ENCODE measurements at regions not wholly inside any gene's neighbourhood (a gene's known extent, or its start where the extent isn't known, plus 50 kb on each side); places are given as distances from the start of the nearest gene placed in this dataset.
A peak's percentile ranks its signal among the peaks of the same experiment; 100 is the strongest.
"Not testable (repeated sequence)": the region's sequence is repeated elsewhere in the genome, so short reads cannot be mapped to it uniquely, and the experiment has no call there.

DNA sequence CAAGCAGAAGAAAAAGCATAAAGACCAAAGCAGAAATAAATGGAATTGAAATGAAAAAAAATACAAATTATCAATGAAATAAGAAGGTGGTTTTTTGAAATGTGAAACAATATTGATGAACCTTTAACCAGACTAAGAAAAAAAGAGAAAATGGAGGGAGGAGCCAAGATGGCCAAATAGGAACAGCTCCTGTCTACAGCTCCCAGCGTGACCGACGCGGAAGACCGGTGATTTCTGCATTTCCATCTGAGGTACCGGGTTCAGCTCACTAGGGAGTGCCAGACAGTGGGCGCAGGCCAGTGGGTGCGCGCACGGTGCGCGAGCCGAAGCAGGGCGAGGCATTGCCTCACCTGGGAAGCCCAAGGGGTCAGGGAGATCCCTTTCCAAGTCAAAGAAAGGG, 307.1 kb upstream of the PPP2R3A start:
- H4K8ac ChIP-seq (ENCODE audit: low read depth, low read length); H3K27me3 ChIP-seq (ENCODE audit: insufficient read depth, low read length, poor library complexity); H2AK5ac ChIP-seq (ENCODE audit: low read length); H2BK120ac ChIP-seq (ENCODE audit: low read depth, low read length); H3K18ac ChIP-seq (ENCODE audit: low read length); H3K4me1 ChIP-seq (ENCODE audit: control insufficient read depth, low read depth, low read length); H3K23ac ChIP-seq (ENCODE audit: low read length); H3K79me2 ChIP-seq (ENCODE audit: control insufficient read depth, insufficient read depth, low read length); H4K5ac ChIP-seq (ENCODE audit: low read length); H3K27ac ChIP-seq (ENCODE audit: low read depth, low read length); H3K36me3 ChIP-seq (ENCODE audit: control insufficient read depth, insufficient read depth, low read length); H3K79me1 ChIP-seq (ENCODE audit: low read length); H2BK15ac ChIP-seq (replicated peaks; ENCODE audit: low read depth); H2BK5ac ChIP-seq (ENCODE audit: low read length); H3K4me2 ChIP-seq (ENCODE audit: low read length); H3K4me3 ChIP-seq (ENCODE audit: low read length); H3K4ac ChIP-seq (ENCODE audit: low read depth, low read length): not testable (repeated sequence)
- peak; percentile 13 for DNase-seq
- Histone ChIP-seq H3K9ac (ENCODE audit: low read length) (peak overlapping the region; percentile 40), H3K56ac (ENCODE audit: low read length) (peak overlapping the region; percentile 70)
- no CpG with 5 or more reads among the region's 14 CpGs for WGBS (ENCODE audit: extremely low coverage, insufficient coverage, low lambda C conversion rate)

DNA sequence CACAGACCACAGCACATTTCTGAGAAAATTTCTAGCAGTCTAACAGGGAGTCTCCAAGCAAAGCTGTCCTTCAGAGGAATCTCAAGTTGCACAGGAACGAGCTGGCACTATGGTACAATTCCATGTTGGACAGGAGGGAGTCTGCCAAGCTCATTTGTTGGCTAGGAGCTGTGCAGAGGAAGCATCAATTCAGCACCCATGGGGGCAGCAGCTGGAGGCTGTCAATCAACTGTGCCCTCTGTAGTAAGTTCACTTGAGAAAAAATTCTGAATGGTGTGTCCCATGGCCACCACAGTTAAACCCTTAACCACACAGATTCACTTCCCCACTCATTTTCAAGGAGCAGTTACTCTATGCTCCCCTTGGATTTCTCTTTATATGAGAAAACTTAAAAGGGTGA, 298.5 kb upstream of the PPP2R3A start:
- no peak overlapping the region for H3K4me2 ChIP-seq (ENCODE audit: low read length)
- H3K4me3 ChIP-seq (ENCODE audit: low read length), result no peak overlapping the region
- no peak overlapping the region for H3K23ac ChIP-seq (ENCODE audit: low read length)
- H3K9ac ChIP-seq (ENCODE audit: low read length), result no peak overlapping the region
- H3K4ac ChIP-seq (ENCODE audit: low read depth, low read length), result no peak overlapping the region
- H2BK120ac ChIP-seq (ENCODE audit: low read depth, low read length), result no peak overlapping the region
- no peaks in the 10 kb centered on the region for H3K79me2 ChIP-seq (ENCODE audit: control insufficient read depth, insufficient read depth, low read length)
- H2AK5ac ChIP-seq (ENCODE audit: low read length), result no peak overlapping the region
- H4K5ac ChIP-seq (ENCODE audit: low read length), result no peak overlapping the region
- no peaks in the 10 kb centered on the region for H3K4me1 ChIP-seq (ENCODE audit: control insufficient read depth, low read depth, low read length)
- no peak overlapping the region for H4K8ac ChIP-seq (ENCODE audit: low read depth, low read length)
- H3K27me3 ChIP-seq (ENCODE audit: insufficient read depth, low read length, poor library complexity), result no peaks in the 10 kb centered on the region
- no peak overlapping the region for H3K18ac ChIP-seq (ENCODE audit: low read length)
- H3K27ac ChIP-seq (ENCODE audit: low read depth, low read length), result no peak overlapping the region
- no peak overlapping the region for H3K56ac ChIP-seq (ENCODE audit: low read length)
- no peak overlapping the region for H2BK15ac ChIP-seq (replicated peaks; ENCODE audit: low read depth)
- no peaks in the 10 kb centered on the region for H3K36me3 ChIP-seq (ENCODE audit: control insufficient read depth, insufficient read depth, low read length)
- WGBS (ENCODE audit: extremely low coverage, insufficient coverage, low lambda C conversion rate), result no CpG with 5 or more reads among the region's 1 CpG
- no peak for DNase-seq
- H2BK5ac ChIP-seq (ENCODE audit: low read length), result no peak overlapping the region
- no peaks in the 10 kb centered on the region for H3K79me1 ChIP-seq (ENCODE audit: low read length)

DNA sequence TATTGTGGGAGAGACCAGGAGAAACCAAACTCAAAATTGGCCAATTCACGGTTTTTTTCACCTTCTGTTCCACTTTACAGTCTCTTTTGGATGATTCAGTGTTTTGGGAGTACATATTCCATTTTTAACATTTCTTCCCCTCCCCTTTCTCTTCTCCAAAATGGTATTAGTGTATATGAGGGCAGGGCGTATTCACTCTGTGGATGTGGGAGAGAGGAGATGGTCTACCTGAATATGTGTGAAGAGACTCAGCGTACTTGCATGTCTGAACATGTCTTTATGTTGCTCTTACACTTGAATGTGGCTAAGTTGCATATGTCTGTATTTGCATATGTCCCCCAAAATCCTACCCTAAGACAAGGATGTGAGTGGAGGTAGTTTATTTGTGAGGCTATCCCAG, 291.0 kb upstream of the PPP2R3A start:
- no peak overlapping the region for H4K5ac ChIP-seq (ENCODE audit: low read length)
- H4K8ac ChIP-seq (ENCODE audit: low read depth, low read length), result no peak overlapping the region
- no peaks in the 10 kb centered on the region for H3K27me3 ChIP-seq (ENCODE audit: insufficient read depth, low read length, poor library complexity)
- DNase-seq, result no peak
- no peak overlapping the region for H3K56ac ChIP-seq (ENCODE audit: low read length)
- H3K4me1 ChIP-seq (ENCODE audit: control insufficient read depth, low read depth, low read length), result no peaks in the 10 kb centered on the region
- H2BK5ac ChIP-seq (ENCODE audit: low read length), result no peak overlapping the region
- no peaks in the 10 kb centered on the region for H3K79me1 ChIP-seq (ENCODE audit: low read length)
- H3K4me3 ChIP-seq (ENCODE audit: low read length), result no peak overlapping the region
- no peak overlapping the region for H3K23ac ChIP-seq (ENCODE audit: low read length)
- no peak overlapping the region for H2BK15ac ChIP-seq (replicated peaks; ENCODE audit: low read depth)
- no peak overlapping the region for H3K27ac ChIP-seq (ENCODE audit: low read depth, low read length)
- H3K36me3 ChIP-seq (ENCODE audit: control insufficient read depth, insufficient read depth, low read length), result no peaks in the 10 kb centered on the region
- no peak overlapping the region for H3K9ac ChIP-seq (ENCODE audit: low read length)
- no peaks in the 10 kb centered on the region for H3K79me2 ChIP-seq (ENCODE audit: control insufficient read depth, insufficient read depth, low read length)
- no peak overlapping the region for H2AK5ac ChIP-seq (ENCODE audit: low read length)
- no peak overlapping the region for H2BK120ac ChIP-seq (ENCODE audit: low read depth, low read length)
- no peak overlapping the region for H3K4ac ChIP-seq (ENCODE audit: low read depth, low read length)
- no CpG with 5 or more reads among the region's 3 CpGs for WGBS (ENCODE audit: extremely low coverage, insufficient coverage, low lambda C conversion rate)
- H3K4me2 ChIP-seq (ENCODE audit: low read length), result no peak overlapping the region
- H3K18ac ChIP-seq (ENCODE audit: low read length), result no peak overlapping the region

DNA sequence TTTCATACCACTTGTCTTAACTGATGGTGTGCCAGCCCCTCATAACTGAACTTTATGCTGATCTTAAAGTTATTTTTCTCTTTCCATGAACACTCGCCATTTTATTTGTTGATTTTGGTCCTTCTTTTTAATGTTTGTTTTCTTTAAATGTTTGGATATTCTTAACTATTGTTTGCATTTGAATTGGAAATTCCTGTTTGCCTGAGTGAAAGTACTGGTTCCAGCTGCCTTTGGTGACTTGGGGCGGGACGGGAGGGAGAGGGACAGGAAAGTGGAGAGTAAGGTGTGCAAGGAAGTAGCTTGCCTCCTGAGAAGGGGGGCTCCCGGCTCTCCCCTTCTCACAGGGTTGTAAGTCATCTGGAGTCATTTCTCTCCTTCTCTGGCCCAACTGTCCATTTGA, 287.1 kb upstream of the PPP2R3A start:
- no peaks in the 10 kb centered on the region for H3K79me2 ChIP-seq (ENCODE audit: control insufficient read depth, insufficient read depth, low read length)
- H3K18ac ChIP-seq (ENCODE audit: low read length), result no peak overlapping the region
- H3K36me3 ChIP-seq (ENCODE audit: control insufficient read depth, insufficient read depth, low read length), result no peaks in the 10 kb centered on the region
- H3K23ac ChIP-seq (ENCODE audit: low read length), result no peak overlapping the region
- no peaks in the 10 kb centered on the region for H3K79me1 ChIP-seq (ENCODE audit: low read length)
- DNase-seq, result no peak
- H2AK5ac ChIP-seq (ENCODE audit: low read length), result no peak overlapping the region
- H2BK5ac ChIP-seq (ENCODE audit: low read length), result no peak overlapping the region
- H3K27ac ChIP-seq (ENCODE audit: low read depth, low read length), result no peak overlapping the region
- H2BK15ac ChIP-seq (replicated peaks; ENCODE audit: low read depth), result no peak overlapping the region
- H3K9ac ChIP-seq (ENCODE audit: low read length), result no peak overlapping the region
- no peak overlapping the region for H3K56ac ChIP-seq (ENCODE audit: low read length)
- H3K4me2 ChIP-seq (ENCODE audit: low read length), result no peak overlapping the region
- H4K8ac ChIP-seq (ENCODE audit: low read depth, low read length), result no peak overlapping the region
- WGBS (ENCODE audit: extremely low coverage, insufficient coverage, low lambda C conversion rate), result no CpG with 5 or more reads among the region's 4 CpGs
- no peaks in the 10 kb centered on the region for H3K4me1 ChIP-seq (ENCODE audit: control insufficient read depth, low read depth, low read length)
- H4K5ac ChIP-seq (ENCODE audit: low read length), result no peak overlapping the region
- no peaks in the 10 kb centered on the region for H3K27me3 ChIP-seq (ENCODE audit: insufficient read depth, low read length, poor library complexity)
- H2BK120ac ChIP-seq (ENCODE audit: low read depth, low read length), result no peak overlapping the region
- no peak overlapping the region for H3K4ac ChIP-seq (ENCODE audit: low read depth, low read length)
- no peak overlapping the region for H3K4me3 ChIP-seq (ENCODE audit: low read length)

DNA sequence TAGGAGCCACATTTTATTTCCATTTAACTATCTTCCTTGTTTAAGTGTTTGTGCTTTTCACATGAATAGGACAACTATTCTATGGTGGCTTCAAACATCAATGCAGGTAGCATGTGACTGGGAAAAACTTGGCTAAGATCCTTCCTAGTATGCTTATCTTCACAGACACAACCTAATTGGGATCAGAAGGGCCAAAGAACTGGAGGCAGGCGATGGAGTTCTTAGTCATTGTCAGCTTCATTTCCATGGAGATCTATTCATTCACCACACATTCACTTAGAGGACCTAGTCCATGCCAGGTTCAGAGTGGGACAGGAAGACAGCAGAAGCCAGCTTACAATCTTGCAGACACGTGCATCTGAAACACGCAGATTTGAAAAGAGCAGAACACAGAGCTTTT, 277.5 kb upstream of the PPP2R3A start:
- H2BK5ac ChIP-seq (ENCODE audit: low read length), result no peak overlapping the region
- H3K79me1 ChIP-seq (ENCODE audit: low read length), result no peaks in the 10 kb centered on the region
- no peak for DNase-seq
- no peaks in the 10 kb centered on the region for H3K36me3 ChIP-seq (ENCODE audit: control insufficient read depth, insufficient read depth, low read length)
- H3K4me1 ChIP-seq (ENCODE audit: control insufficient read depth, low read depth, low read length), result no peaks in the 10 kb centered on the region
- H2AK5ac ChIP-seq (ENCODE audit: low read length), result no peak overlapping the region
- H3K4ac ChIP-seq (ENCODE audit: low read depth, low read length), result no peak overlapping the region
- H3K23ac ChIP-seq (ENCODE audit: low read length), result no peak overlapping the region
- H2BK120ac ChIP-seq (ENCODE audit: low read depth, low read length), result no peak overlapping the region
- no peak overlapping the region for H3K56ac ChIP-seq (ENCODE audit: low read length)
- H3K4me3 ChIP-seq (ENCODE audit: low read length), result no peak overlapping the region
- H4K5ac ChIP-seq (ENCODE audit: low read length), result no peak overlapping the region
- no peak overlapping the region for H4K8ac ChIP-seq (ENCODE audit: low read depth, low read length)
- H3K18ac ChIP-seq (ENCODE audit: low read length), result no peak overlapping the region
- no peaks in the 10 kb centered on the region for H3K27me3 ChIP-seq (ENCODE audit: insufficient read depth, low read length, poor library complexity)
- no peak overlapping the region for H3K4me2 ChIP-seq (ENCODE audit: low read length)
- no peak overlapping the region for H3K9ac ChIP-seq (ENCODE audit: low read length)
- no CpG with 5 or more reads among the region's 3 CpGs for WGBS (ENCODE audit: extremely low coverage, insufficient coverage, low lambda C conversion rate)
- no peak overlapping the region for H2BK15ac ChIP-seq (replicated peaks; ENCODE audit: low read depth)
- no peaks in the 10 kb centered on the region for H3K79me2 ChIP-seq (ENCODE audit: control insufficient read depth, insufficient read depth, low read length)
- no peak overlapping the region for H3K27ac ChIP-seq (ENCODE audit: low read depth, low read length)

DNA sequence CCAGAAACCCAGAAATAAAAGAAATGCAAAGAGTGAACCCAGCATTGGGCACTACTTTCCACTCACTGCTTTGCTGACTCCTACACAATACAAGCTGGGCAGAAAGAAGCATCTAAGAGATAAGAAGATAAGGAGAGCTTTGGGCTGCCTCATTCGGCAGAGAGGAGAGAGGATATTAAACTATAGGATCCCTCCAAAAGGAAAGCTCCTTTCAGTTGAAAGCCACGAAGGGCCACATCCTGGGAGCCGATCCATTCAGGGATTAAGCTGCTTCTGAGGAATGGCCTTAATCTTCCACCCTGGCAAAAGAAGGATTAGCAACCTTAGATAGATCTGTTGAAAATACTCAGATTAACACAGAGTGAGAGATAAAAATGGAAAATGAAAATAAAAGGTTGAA, 274.9 kb upstream of the PPP2R3A start:
- no peaks in the 10 kb centered on the region for H3K79me1 ChIP-seq (ENCODE audit: low read length)
- no CpG with 5 or more reads among the region's 3 CpGs for WGBS (ENCODE audit: extremely low coverage, insufficient coverage, low lambda C conversion rate)

More for the DNA sequence above, 274.9 kb upstream of the PPP2R3A start:
- Histone ChIP-seq H3K4me2 (ENCODE audit: low read length) (no peak overlapping the region), H2BK5ac (ENCODE audit: low read length) (no peak overlapping the region), H2BK120ac (ENCODE audit: low read depth, low read length) (no peak overlapping the region), H3K79me2 (ENCODE audit: control insufficient read depth, insufficient read depth, low read length) (no peaks in the 10 kb centered on the region), H3K4ac (ENCODE audit: low read depth, low read length) (no peak overlapping the region), H3K9ac (ENCODE audit: low read length) (no peak overlapping the region), H3K36me3 (ENCODE audit: control insufficient read depth, insufficient read depth, low read length) (no peaks in the 10 kb centered on the region), H3K4me3 (ENCODE audit: low read length) (no peak overlapping the region), H3K27me3 (ENCODE audit: insufficient read depth, low read length, poor library complexity) (no peaks in the 10 kb centered on the region), H3K27ac (ENCODE audit: low read depth, low read length) (no peak overlapping the region), H4K5ac (ENCODE audit: low read length) (no peak overlapping the region), H4K8ac (ENCODE audit: low read depth, low read length) (no peak overlapping the region), H3K56ac (ENCODE audit: low read length) (no peak overlapping the region), H2AK5ac (ENCODE audit: low read length) (no peak overlapping the region), H2BK15ac (replicated peaks; ENCODE audit: low read depth) (no peak overlapping the region), H3K18ac (ENCODE audit: low read length) (no peak overlapping the region), H3K4me1 (ENCODE audit: control insufficient read depth, low read depth, low read length) (no peaks in the 10 kb centered on the region), H3K23ac (ENCODE audit: low read length) (no peak overlapping the region)
- DNase-seq, result peak; percentile 48

Data from mesendoderm (in vitro differentiated cells).